ENCODE measurements at regions not wholly inside any gene's neighbourhood (a gene's known extent, or its start where the extent isn't known, plus 50 kb on each side); places are given as distances from the start of the nearest gene placed in this dataset.

- TF ChIP-seq CTCF (conservative IDR thresholded peaks at IDR 0.05; ENCODE audit: low read depth, low read length) (no peak), EZH2 (IDR thresholded peaks at IDR 0.05; ENCODE audit: borderline replicate concordance, low read depth, low read length, poor library complexity, severe bottlenecking) (no peak)
Observed at GRCh38 chr16:9457215-9457614, 365.8 kb downstream of the HAPSTR1 start.
